ENCODE measurements at regions not wholly inside any gene's neighbourhood (a gene's known extent, or its start where the extent isn't known, plus 50 kb on each side); places are given as distances from the start of the nearest gene placed in this dataset.

- TF ChIP-seq CTCF (IDR thresholded peaks at IDR 0.05; ENCODE audit: poor library complexity) = no peak
- no peak for TF ChIP-seq EZH2 (IDR thresholded peaks at IDR 0.05; ENCODE audit: borderline replicate concordance)
Measured at GRCh38 chr18:30792051-30792450, 250.5 kb downstream of the DSC3 start.

All from hepatocyte (in vitro differentiated cells).